Body of pancreas (tissue), 4 donors: ENCODE measurements at regions not wholly inside any gene's neighbourhood (a gene's known extent, or its start where the extent isn't known, plus 50 kb on each side); places are given as distances from the start of the nearest gene placed in this dataset.

Experiments used
- ATAC-seq: fragments of 150-250 bp; one replicate; pipeline ENCODE4 v1.9.1; 2016
- DNase-seq, 4 donors: peaks; one replicate each; pipeline ENCODE4 v3.0.0-alpha.2; 2019
- H3K27ac ChIP-seq, 4 donors: fragments of 200-600 bp; sonication (generic); 1 replicate in 3 of 4; 2 replicates in 1 of 4; pipeline versions ENCODE4 v1.5.1 to v1.6.1; 2016 to 2019; ENCODE audit warnings: mild to moderate bottlenecking in 1 of 4, mixed read lengths in 1 of 4, moderate library complexity in 1 of 4
- H3K27me3 ChIP-seq, 2 donors: fragments of 200-600 bp; sonication (generic); one replicate each; pipeline ENCODE4 v1.6.0; 2016; ENCODE audit warnings: mild to moderate bottlenecking in 1 of 2
- H3K36me3 ChIP-seq, 2 donors: fragments of 200-600 bp; sonication (generic); replicated peaks in 1 of 2; 2 replicates each; pipeline ENCODE4 v1.5.1; 2016; ENCODE audit warnings: low read depth in 2 of 2; ENCODE audit not compliant: insufficient read depth in 1 of 2
- H3K4me1 ChIP-seq: fragments of 200-600 bp; sonication (generic); one replicate; pipeline ENCODE4 v1.6.0; 2016
- H3K4me3 ChIP-seq, 2 donors: fragments of 200-600 bp; sonication (generic); 1 replicate in 1 of 2; 2 replicates in 1 of 2; pipeline ENCODE4 v1.5.1; 2016 to 2019
- H3K9me3 ChIP-seq, 3 donors: fragments of 200-600 bp; sonication (generic); 1 replicate in 2 of 3; 2 replicates in 1 of 3; pipeline ENCODE4 v1.5.1; 2016
- CTCF ChIP-seq, 7 experiments: fragments of 450-650 bp in 4 of 7; fragments of 200-600 bp in 3 of 7; sonication (generic) in 3 of 7; IDR thresholded peaks; one replicate each; pipeline ENCODE4 v1.5.1; 2016 to 2019; ENCODE audit warnings: antibody characterized with exemption in 7 of 7
- POLR2A ChIP-seq, 3 donors: fragments of 450-650 bp; IDR thresholded peaks; one replicate each; pipeline ENCODE4 v1.6.1; 2016; ENCODE audit warnings: antibody characterized with exemption in 3 of 3, mild to moderate bottlenecking in 2 of 3
- WGBS, 2 donors: methylation state at CpG; one replicate each; pipeline ENCODE4 v1.1.5; 2017; 5-methylcytosine and 5-hydroxymethylcytosine counted together
- intact Hi-C: fragments of 100-400 bp; cut with DNase I; formaldehyde crosslinking; loops from one replicate; pipeline ENCODE4 v1.15.1; 2023

- no peak overlapping the region for H3K27ac ChIP-seq
- ATAC-seq, result no peak
- H3K36me3 ChIP-seq, result no peaks in the 10 kb centered on the region
- WGBS, 2 donors, result 43 to 52% methylated on average over 3 of the region's 3 CpGs
- H3K27me3 ChIP-seq, result no peaks in the 10 kb centered on the region
- no peak for TF ChIP-seq CTCF (IDR thresholded peaks at IDR 0.05)
- TF ChIP-seq POLR2A (IDR thresholded peaks at IDR 0.05), result no peak
- H3K4me3 ChIP-seq, result no peak overlapping the region
- no peaks in the 10 kb centered on the region for H3K9me3 ChIP-seq
- H3K4me1 ChIP-seq, result no peaks in the 10 kb centered on the region
- no peak for DNase-seq
- intact Hi-C loops, result no loop called here
Observed at GRCh38 chr4:89539374-89539773, 231.8 kb upstream of the GPRIN3 start.

GRCh38 chr4:89538886-89539285 is 231.3 kb upstream of the GPRIN3 start:
- Histone ChIP-seq H3K4me3 (no peak overlapping the region), H3K27me3 (no peaks in the 10 kb centered on the region), H3K4me1 (no peaks in the 10 kb centered on the region), H3K36me3 (no peaks in the 10 kb centered on the region), H3K9me3 (no peaks in the 10 kb centered on the region), H3K27ac (no peak overlapping the region)
- intact Hi-C loops, result no loop called here
- WGBS, 2 donors, result 61 to 67% methylated on average over 1 of the region's 1 CpG
- ATAC-seq (no peak), DNase-seq (no peak)
- TF ChIP-seq CTCF (IDR thresholded peaks at IDR 0.05) (no peak), POLR2A (IDR thresholded peaks at IDR 0.05) (no peak)

- H3K9me3 ChIP-seq, result no peaks in the 10 kb centered on the region
- no peaks in the 10 kb centered on the region for H3K4me1 ChIP-seq
- no peaks in the 10 kb centered on the region for H3K36me3 ChIP-seq
- TF ChIP-seq POLR2A (IDR thresholded peaks at IDR 0.05) (no peak), CTCF (IDR thresholded peaks at IDR 0.05) (no peak)
- intact Hi-C loops, result no loop called here
- DNase-seq, result no peak
- ATAC-seq, result no peak
- H3K27ac ChIP-seq, result no peak overlapping the region
- H3K27me3 ChIP-seq, result no peaks in the 10 kb centered on the region
- H3K4me3 ChIP-seq, result no peak overlapping the region
Observed at GRCh38 chr4:89538171-89538570, 230.6 kb upstream of the GPRIN3 start.

- ATAC-seq, result no peak
- Histone ChIP-seq H3K4me3 (no peak overlapping the region), H3K27me3 (no peaks in the 10 kb centered on the region), H3K36me3 (no peaks in the 10 kb centered on the region), H3K27ac (no peak overlapping the region), H3K4me1 (no peaks in the 10 kb centered on the region), H3K9me3 (no peaks in the 10 kb centered on the region)
- DNase-seq, result no peak
- TF ChIP-seq CTCF (IDR thresholded peaks at IDR 0.05) (no peak), POLR2A (IDR thresholded peaks at IDR 0.05) (no peak)
- intact Hi-C loops, result no loop called here
- 79 to 86% methylated on average over 1 of the region's 1 CpG for WGBS, 2 donors
Observed at GRCh38 chr4:89537281-89537680, 229.7 kb upstream of the GPRIN3 start.

- TF ChIP-seq CTCF (IDR thresholded peaks at IDR 0.05), result no peak
- TF ChIP-seq POLR2A (IDR thresholded peaks at IDR 0.05), result no peak
- Histone ChIP-seq H3K9me3 (no peaks in the 10 kb centered on the region), H3K27me3 (no peaks in the 10 kb centered on the region), H3K4me3 (no peak overlapping the region), H3K27ac (no peak overlapping the region), H3K4me1 (no peaks in the 10 kb centered on the region), H3K36me3 (no peaks in the 10 kb centered on the region)
- ATAC-seq (no peak), DNase-seq (no peak)
- WGBS, 2 donors, result 48 to 49% methylated on average over 3 of the region's 3 CpGs
- intact Hi-C loops, result no loop called here
Observed at GRCh38 chr4:89535251-89535650, 227.7 kb upstream of the GPRIN3 start.
